D721Med (cell line): ENCODE measurements at regions not wholly inside any gene's neighbourhood (a gene's known extent, or its start where the extent isn't known, plus 50 kb on each side); places are given as distances from the start of the nearest gene placed in this dataset.

ENCODE experiments used
- DNase-seq: peaks from one replicate; pipeline ENCODE4 v3.0.0; 2011; ENCODE audit warnings: low spot score; ENCODE audit not compliant: insufficient read length
- FAIRE-seq: peaks from 2 replicates; lab custom pipeline; 2011; peaks lifted over from hg19 to GRCh38; lab: Jason Lieb, UNC
- TF ChIP-seq, protein P1 (sequence below): IDR thresholded peaks from 2 replicates; pipeline ENCODE4 v1.5.1; 2012; ENCODE audit warnings: mild to moderate bottlenecking, control low read depth; ENCODE audit not compliant: insufficient read depth; ENCODE audit errors: missing control alignments

- TF ChIP-seq, protein P1, sequence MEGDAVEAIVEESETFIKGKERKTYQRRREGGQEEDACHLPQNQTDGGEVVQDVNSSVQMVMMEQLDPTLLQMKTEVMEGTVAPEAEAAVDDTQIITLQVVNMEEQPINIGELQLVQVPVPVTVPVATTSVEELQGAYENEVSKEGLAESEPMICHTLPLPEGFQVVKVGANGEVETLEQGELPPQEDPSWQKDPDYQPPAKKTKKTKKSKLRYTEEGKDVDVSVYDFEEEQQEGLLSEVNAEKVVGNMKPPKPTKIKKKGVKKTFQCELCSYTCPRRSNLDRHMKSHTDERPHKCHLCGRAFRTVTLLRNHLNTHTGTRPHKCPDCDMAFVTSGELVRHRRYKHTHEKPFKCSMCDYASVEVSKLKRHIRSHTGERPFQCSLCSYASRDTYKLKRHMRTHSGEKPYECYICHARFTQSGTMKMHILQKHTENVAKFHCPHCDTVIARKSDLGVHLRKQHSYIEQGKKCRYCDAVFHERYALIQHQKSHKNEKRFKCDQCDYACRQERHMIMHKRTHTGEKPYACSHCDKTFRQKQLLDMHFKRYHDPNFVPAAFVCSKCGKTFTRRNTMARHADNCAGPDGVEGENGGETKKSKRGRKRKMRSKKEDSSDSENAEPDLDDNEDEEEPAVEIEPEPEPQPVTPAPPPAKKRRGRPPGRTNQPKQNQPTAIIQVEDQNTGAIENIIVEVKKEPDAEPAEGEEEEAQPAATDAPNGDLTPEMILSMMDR: no peak
- FAIRE-seq (no peak), DNase-seq (no peak)
Observed at GRCh38 chr5:112646139-112646936, 91.3 kb upstream of the APC start.

DNA sequence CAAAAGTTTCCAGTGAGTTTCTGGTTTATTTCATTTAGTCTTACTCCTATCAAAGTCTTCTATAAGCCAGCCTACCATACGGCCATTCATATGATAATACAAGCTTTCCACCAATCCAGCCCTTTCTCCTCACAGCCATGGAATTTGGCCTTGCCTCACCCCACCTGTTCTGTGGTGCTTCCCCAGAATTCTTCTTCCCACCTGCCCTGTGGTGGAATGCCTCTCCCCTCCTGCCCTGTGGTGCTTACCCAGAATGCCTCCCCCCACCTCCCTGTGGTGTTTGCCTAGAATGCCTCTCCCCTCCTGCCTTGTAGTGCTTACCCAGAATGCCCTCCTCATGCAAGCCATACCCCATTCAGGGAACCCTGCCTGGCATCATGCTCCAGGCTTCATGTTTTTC lies 90.3 kb upstream of the APC start:
- DNase-seq (no peak), FAIRE-seq (no peak)

GRCh38 chr5:112648264-112648663 lies 89.4 kb upstream of the APC start:
- FAIRE-seq (no peak), DNase-seq (no peak)
- TF ChIP-seq, protein P1: no peak

More for the DNA sequence above, 90.3 kb upstream of the APC start:
- TF ChIP-seq, protein P1: no peak

GRCh38 chr5:112649882-112650281 lies 87.8 kb upstream of the APC start:
- DNase-seq: no peak
- FAIRE-seq: no peak
- TF ChIP-seq, protein P1: no peak

- TF ChIP-seq, protein P1: no peak
- no peak for FAIRE-seq
Observed at GRCh38 chr5:112653638-112654205, 84.0 kb upstream of the APC start.

DNA sequence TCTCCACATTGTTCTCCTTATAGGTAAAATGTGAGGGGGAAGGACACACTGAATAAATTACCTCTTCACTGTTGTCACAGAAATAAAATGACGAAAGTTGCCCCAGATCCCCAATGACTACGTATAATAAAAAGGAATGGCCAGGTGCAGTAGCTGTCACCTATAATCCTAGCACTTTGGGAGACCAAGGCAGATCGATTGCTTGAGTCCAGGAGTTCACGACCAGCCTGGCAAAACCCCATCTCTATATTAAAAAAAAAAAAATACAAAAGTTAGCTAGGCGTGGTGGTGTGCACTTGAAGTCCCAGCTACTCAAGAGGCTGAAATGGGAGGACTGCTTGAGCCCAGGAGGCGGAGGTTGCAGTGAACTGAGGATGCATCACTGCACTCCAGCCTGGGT lies 82.2 kb upstream of the APC start:
- FAIRE-seq (no peak), DNase-seq (no peak)
- TF ChIP-seq, protein P1: no peak

More at GRCh38 chr5:112653638-112654205, 84.0 kb upstream of the APC start:
- DNase-seq: no peak

DNA sequence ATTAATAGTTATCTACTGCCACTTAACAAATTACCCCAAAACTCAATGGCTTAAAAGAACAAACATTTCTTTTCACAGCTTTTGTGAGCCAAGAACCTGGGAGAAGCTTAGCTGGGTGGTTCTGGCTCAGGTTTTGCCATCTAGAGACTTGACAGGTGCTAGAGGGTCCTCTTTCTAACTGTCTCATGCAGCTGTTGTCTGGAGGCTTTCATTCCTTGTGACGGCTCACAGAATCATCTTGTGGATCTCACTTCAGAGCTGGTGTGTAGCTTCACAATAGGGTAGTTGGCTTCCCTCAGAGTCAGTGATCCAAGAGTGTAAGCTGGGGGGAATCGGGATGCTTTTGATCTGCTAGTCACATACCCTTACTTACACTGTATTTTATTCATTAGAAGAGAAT lies 81.2 kb upstream of the APC start:
- TF ChIP-seq, protein P1: no peak
- DNase-seq: no peak
- FAIRE-seq: no peak
